ENCODE measurements at regions not wholly inside any gene's neighbourhood (a gene's known extent, or its start where the extent isn't known, plus 50 kb on each side); places are given as distances from the start of the nearest gene placed in this dataset.

DNA sequence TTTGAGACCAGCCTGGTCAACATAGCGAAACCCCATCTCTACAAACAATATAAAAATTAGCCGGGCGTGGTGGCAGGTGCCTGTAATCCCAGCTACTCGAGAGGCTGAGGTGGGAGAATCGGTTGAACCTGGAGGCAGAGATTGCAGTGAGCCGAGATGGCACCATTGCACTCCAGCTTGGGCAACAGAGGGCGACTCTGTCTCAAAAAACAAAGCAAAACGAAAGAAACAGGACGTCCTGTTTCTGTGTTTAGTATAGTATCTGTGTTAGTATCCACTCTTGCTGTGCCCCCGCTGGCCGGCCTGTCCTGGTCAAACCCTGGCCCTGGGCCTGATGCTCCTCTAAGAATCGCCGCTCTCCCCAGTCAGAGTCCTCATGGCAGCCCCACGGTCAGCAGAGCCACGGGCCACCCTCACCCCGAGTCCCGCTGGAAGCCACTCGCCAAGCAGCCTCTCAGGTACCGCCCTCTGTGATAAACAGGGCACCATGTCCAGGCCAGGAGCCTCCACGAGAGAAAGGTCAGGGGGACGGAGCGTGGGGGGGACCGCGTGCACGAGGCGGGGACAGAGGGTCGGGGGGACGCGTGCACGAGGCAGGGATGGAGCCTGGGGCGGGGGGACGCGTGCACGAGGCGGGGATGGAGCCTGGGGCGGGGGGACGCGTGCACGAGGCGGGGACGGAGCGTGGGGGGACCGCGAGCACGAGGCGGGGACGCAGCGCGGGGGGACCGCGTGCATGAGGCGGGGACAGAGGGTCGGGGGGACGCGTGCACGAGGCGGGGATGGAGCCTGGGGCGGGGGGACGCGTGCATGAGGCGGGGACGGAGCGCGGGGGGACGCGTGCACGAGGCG is 384.5 kb downstream of the SMOC2 start:
- no peak for DNase-seq (ENCODE audit: low read depth)
- TF ChIP-seq, protein P1, sequence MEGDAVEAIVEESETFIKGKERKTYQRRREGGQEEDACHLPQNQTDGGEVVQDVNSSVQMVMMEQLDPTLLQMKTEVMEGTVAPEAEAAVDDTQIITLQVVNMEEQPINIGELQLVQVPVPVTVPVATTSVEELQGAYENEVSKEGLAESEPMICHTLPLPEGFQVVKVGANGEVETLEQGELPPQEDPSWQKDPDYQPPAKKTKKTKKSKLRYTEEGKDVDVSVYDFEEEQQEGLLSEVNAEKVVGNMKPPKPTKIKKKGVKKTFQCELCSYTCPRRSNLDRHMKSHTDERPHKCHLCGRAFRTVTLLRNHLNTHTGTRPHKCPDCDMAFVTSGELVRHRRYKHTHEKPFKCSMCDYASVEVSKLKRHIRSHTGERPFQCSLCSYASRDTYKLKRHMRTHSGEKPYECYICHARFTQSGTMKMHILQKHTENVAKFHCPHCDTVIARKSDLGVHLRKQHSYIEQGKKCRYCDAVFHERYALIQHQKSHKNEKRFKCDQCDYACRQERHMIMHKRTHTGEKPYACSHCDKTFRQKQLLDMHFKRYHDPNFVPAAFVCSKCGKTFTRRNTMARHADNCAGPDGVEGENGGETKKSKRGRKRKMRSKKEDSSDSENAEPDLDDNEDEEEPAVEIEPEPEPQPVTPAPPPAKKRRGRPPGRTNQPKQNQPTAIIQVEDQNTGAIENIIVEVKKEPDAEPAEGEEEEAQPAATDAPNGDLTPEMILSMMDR (IDR thresholded peaks at IDR 0.05; ENCODE audit: insufficient read depth, low read depth, low read length, missing control alignments): no peak
- no peak overlapping the region for H3K4me3 ChIP-seq (ENCODE audit: low read depth, low read length)

DNA sequence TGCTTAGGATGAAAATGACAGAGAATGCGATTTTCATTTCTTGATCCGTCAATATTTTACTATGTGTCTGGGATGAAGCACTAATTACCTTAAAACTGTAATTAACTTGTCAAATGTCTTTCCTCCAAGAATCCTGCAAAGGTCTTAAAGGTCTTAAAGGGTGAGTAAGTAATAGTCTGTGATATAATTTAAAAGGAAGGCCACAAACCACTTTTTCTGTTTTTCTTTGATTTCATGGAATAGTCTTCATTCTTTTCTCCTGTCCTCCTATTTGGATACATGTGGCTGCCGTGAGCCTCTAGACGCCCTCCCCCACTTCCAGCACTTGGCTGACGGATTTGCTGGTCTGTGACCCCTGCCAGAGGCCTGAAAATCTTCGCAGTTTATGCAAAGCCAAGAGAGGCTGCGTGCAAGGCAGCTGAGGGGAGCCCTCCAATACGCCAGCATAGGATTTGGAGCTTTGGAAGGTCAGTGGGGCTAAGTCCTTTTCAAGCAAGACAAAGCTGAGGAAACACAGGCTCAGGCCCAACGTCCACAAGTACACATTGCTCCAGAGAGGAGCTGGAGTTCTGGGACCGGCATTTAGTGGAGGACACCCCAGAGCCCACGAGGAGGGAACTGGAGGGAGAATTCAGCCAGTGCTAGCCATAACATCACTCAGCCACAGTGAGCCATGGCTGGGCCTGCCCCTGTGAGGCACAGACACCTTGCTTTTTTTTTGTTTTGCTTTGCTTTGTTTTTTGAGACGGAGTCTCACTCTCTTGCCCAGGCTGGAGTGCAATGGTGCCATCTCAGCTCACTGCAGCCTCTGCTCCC is 382.6 kb downstream of the SMOC2 start:
- no peak for DNase-seq (ENCODE audit: low read depth)
- TF ChIP-seq, protein P1 (IDR thresholded peaks at IDR 0.05; ENCODE audit: insufficient read depth, low read depth, low read length, missing control alignments): no peak
- H3K4me3 ChIP-seq (ENCODE audit: low read depth, low read length): no peak overlapping the region

DNA sequence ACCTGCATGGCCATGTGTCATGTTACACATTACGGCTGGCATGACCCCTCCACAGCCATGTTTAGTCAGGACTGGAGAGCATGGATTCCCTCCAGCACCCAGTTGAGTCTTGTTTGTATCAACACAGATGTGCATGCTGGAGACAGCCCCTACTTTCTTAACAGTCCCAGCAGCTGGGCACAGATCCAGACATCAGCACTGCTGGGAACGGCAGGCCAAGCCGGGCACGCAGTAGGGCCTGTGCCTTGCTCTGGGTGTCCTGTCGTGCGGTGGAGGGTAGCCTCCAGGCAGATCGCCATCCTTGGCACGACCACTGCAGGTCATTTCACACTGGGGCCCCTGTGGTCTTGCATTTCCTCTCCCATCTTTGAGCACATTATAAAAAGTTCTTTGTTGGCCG is 381.4 kb downstream of the SMOC2 start:
- no peak overlapping the region for H3K4me3 ChIP-seq (ENCODE audit: low read depth, low read length)
- TF ChIP-seq, protein P1 (IDR thresholded peaks at IDR 0.05; ENCODE audit: insufficient read depth, low read depth, low read length, missing control alignments): no peak
- DNase-seq (ENCODE audit: low read depth): no peak

DNA sequence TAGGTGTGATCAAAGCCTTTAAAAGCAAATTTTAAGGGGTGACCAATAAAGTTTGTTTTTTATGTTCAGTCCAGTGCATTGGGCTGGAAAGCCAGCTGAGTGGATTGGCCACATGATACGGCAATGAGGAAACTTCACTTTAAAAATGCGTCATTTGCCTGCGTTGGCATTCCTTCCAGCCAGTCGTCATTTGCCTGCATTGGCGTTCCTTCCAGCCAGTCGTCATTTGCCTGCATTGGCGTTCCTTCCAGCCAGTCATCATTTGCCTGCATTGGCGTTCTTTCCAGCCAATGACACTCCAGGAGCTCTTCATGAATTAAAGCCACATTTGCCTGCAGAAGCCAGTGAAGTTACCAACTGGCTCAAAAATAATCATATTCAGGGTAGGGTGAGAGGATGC is 378.6 kb downstream of the SMOC2 start:
- TF ChIP-seq, protein P1 (IDR thresholded peaks at IDR 0.05; ENCODE audit: insufficient read depth, low read depth, low read length, missing control alignments): no peak
- no peak overlapping the region for H3K4me3 ChIP-seq (ENCODE audit: low read depth, low read length)
- DNase-seq (ENCODE audit: low read depth): no peak

DNA sequence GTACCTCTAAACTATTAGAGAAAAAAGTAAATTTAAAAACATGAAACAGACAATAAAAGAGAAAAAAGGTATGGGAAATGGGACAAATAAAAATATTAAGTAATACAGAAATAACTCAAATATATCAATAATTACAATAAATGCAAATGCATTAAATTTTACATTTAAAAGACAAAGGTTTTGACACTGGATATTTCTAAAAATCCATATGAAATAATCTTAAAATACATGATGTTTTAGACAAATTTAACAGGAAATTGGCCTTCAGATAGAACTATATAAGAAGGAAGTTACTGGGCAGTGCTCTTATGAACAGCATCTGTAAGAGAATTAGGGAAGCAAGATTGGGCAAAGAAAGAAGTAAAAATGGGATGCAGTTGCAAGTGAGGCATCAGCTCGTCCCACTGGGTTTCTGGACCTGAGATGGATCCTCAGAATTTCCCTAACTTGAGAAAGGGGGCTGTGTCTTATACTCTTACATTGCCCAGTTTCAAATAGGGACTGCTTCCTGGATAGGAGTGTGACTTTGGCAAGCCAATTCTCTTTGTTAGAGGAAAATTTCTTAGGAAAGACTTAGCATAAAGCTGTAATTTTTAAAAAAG is 376.7 kb downstream of the SMOC2 start:
- no peak for DNase-seq (ENCODE audit: low read depth)

DNA sequence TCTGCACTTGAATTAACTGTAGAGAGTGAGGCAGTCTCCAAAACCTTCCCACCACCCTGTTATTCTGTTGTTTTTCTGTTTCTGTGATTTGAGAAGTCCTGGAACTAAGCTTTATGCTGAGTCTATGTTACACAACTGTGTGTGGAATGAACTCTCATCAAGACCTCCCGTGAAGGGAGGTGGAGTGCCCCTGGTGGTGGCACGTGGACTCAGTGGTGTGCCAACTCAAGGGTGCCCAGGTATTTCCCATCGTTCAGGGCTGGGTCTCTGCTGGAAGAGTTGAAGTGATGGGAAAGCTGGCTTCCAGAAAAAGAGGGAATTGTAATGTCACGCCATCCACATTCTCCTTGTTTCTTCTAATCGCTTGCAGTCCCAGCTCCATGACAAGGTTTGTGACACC is 374.2 kb downstream of the SMOC2 start:
- DNase-seq (ENCODE audit: low read depth): no peak
- TF ChIP-seq, protein P1 (IDR thresholded peaks at IDR 0.05; ENCODE audit: insufficient read depth, low read depth, low read length, missing control alignments): no peak
- no peak overlapping the region for H3K4me3 ChIP-seq (ENCODE audit: low read depth, low read length)

More for the DNA sequence above, 376.7 kb downstream of the SMOC2 start:
- H3K4me3 ChIP-seq (ENCODE audit: low read depth, low read length): no peak overlapping the region
- TF ChIP-seq, protein P1 (IDR thresholded peaks at IDR 0.05; ENCODE audit: insufficient read depth, low read depth, low read length, missing control alignments): no peak
